GDM1 (cell line): ENCODE measurements at regions not wholly inside any gene's neighbourhood (a gene's known extent, or its start where the extent isn't known, plus 50 kb on each side); places are given as distances from the start of the nearest gene placed in this dataset.
"Not testable (repeated sequence)": the region's sequence is repeated elsewhere in the genome, so short reads cannot be mapped to it uniquely, and the experiment has no call there.

Experiments used
- DNase-seq: peaks from one replicate; lab custom pipeline; 2025; lab: John Stamatoyannopoulos, UW

- no peak for DNase-seq
Measured at GRCh38 chr18:42545825-42546224, 569.7 kb downstream of the RIT2 start.

- no peak for DNase-seq
Measured at GRCh38 chr18:42548493-42548892, 567.0 kb downstream of the RIT2 start.

- no peak for DNase-seq
Measured at GRCh38 chr18:42549596-42549995, 565.9 kb downstream of the RIT2 start.

GRCh38 chr18:42552559-42552958 lies 562.9 kb downstream of the RIT2 start:
- not testable (repeated sequence) for DNase-seq

GRCh38 chr18:42559069-42559690 lies 556.3 kb downstream of the RIT2 start:
- no peak for DNase-seq

GRCh38 chr18:42561521-42561920 lies 554.0 kb downstream of the RIT2 start:
- DNase-seq: no peak

- DNase-seq: no peak
Measured at GRCh38 chr18:42563995-42564394, 551.5 kb downstream of the RIT2 start.

- DNase-seq: no peak
Measured at GRCh38 chr18:42564761-42565160, 550.7 kb downstream of the RIT2 start.

- no peak for DNase-seq
Measured at GRCh38 chr18:42568773-42569172, 546.7 kb downstream of the RIT2 start.

GRCh38 chr18:42574871-42575270 lies 540.6 kb downstream of the RIT2 start:
- no peak for DNase-seq

GRCh38 chr18:42576124-42576523 lies 539.4 kb downstream of the RIT2 start:
- DNase-seq: no peak

- DNase-seq: no peak
Measured at GRCh38 chr18:42578792-42579191, 536.7 kb downstream of the RIT2 start.

- DNase-seq: no peak
Measured at GRCh38 chr18:42582266-42582665, 533.2 kb downstream of the RIT2 start.

- no peak for DNase-seq
Measured at GRCh38 chr18:42583283-42583731, 532.2 kb downstream of the RIT2 start.

- no peak for DNase-seq
Measured at GRCh38 chr18:42586601-42587000, 528.9 kb downstream of the RIT2 start.

- DNase-seq: no peak
Measured at GRCh38 chr18:42588786-42589185, 526.7 kb downstream of the RIT2 start.

GRCh38 chr18:42604820-42605219 lies 510.7 kb downstream of the RIT2 start:
- no peak for DNase-seq

- no peak for DNase-seq
Measured at GRCh38 chr18:42606886-42607495, 508.5 kb downstream of the RIT2 start.

- DNase-seq: no peak
Measured at GRCh38 chr18:42611134-42611533, 504.4 kb downstream of the RIT2 start.

- DNase-seq: no peak
Measured at GRCh38 chr18:42614619-42615293, 500.7 kb downstream of the RIT2 start.

GRCh38 chr18:42617221-42617620 lies 498.3 kb downstream of the RIT2 start:
- DNase-seq: no peak

- no peak for DNase-seq
Measured at GRCh38 chr18:42619771-42620170, 495.7 kb downstream of the RIT2 start.

GRCh38 chr18:42620657-42621056 lies 494.8 kb downstream of the RIT2 start:
- DNase-seq: no peak
